OCI-LY3 (cell line): ENCODE measurements at regions not wholly inside any gene's neighbourhood (a gene's known extent, or its start where the extent isn't known, plus 50 kb on each side); places are given as distances from the start of the nearest gene placed in this dataset.

Source experiments
- H2AFZ ChIP-seq: fragments of 200-600, 300-600 bp; shearing (Covaris generic); 2 replicates; pipeline ENCODE4 v1.6.0; 2014; ENCODE audit warnings: antibody characterized with exemption, low read depth, low read length
- H3K27ac ChIP-seq: fragments of 200-600, 300-600 bp; sonication (generic); 2 replicates; pipeline ENCODE4 v1.5.1; 2014; ENCODE audit warnings: mild to moderate bottlenecking, low read length, moderate library complexity, mixed read lengths
- H3K27me3 ChIP-seq: fragments of 200-600, 300-600 bp; sonication (generic); 2 replicates; pipeline ENCODE4 v1.6.1; 2014; ENCODE audit warnings: low read depth, low read length, mixed read lengths
- H3K36me3 ChIP-seq: fragments of 200-600, 300-600 bp; sonication (generic); replicated peaks from 2 replicates; pipeline ENCODE3; 2014; ENCODE audit warnings: low read depth, low read length, mixed read lengths
- H3K4me1 ChIP-seq: fragments of 300-600, 200-600 bp; sonication (generic); 2 replicates; pipeline ENCODE4 v1.6.1; 2014; ENCODE audit warnings: low read length, mixed read lengths
- H3K4me2 ChIP-seq: fragments of 200-600, 300-600 bp; sonication (generic); 2 replicates; pipeline ENCODE4 v1.6.1; 2014; ENCODE audit warnings: low read length, mixed read lengths
- H3K4me3 ChIP-seq: fragments of 300-600, 200-600 bp; sonication (generic); 2 replicates; pipeline ENCODE4 v1.5.1; 2014; ENCODE audit warnings: antibody characterized with exemption, mild to moderate bottlenecking, low read length, moderate library complexity
- H3K79me2 ChIP-seq: fragments of 300-600, 200-600 bp; shearing (Covaris generic); 2 replicates; pipeline ENCODE4 v1.6.1; 2014; ENCODE audit warnings: mild to moderate bottlenecking, low read length, mixed read lengths
- H3K9ac ChIP-seq: fragments of 300-600, 200-600 bp; shearing (Covaris generic); 2 replicates; pipeline ENCODE4 v1.6.0; 2014; ENCODE audit warnings: mild to moderate bottlenecking, low read length, moderate library complexity
- H3K9me3 ChIP-seq: fragments of 200-600, 300-600 bp; shearing (Covaris generic); 2 replicates; pipeline ENCODE4 v1.6.1; 2014; ENCODE audit warnings: low read length, mixed read lengths; ENCODE audit not compliant: insufficient read depth
- H4K20me1 ChIP-seq: fragments of 200-600, 300-600 bp; sonication (generic); 2 replicates; pipeline ENCODE4 v1.6.1; 2016; ENCODE audit warnings: low read length, mixed read lengths; ENCODE audit not compliant: insufficient read depth
- EZH2phosphoT487 ChIP-seq: fragments of 200-600 bp; shearing (Covaris generic); IDR thresholded peaks from 2 replicates; pipeline ENCODE4 v1.6.1; 2018; ENCODE audit warnings: antibody characterized with exemption, mixed run types, low read depth
- TF ChIP-seq, protein P1 (sequence below): fragments of 200-600, 300-600 bp; sonication (generic); IDR thresholded peaks from 2 replicates; pipeline ENCODE4 v1.5.1; 2014; ENCODE audit warnings: antibody characterized with exemption, low read length, low read depth

- Histone ChIP-seq H4K20me1 (no peaks in the 10 kb centered on the region), H3K27ac (no peak overlapping the region), H2AFZ (no peak overlapping the region), H3K9me3 (no peaks in the 10 kb centered on the region), H3K79me2 (no peaks in the 10 kb centered on the region), H3K36me3 (no peaks in the 10 kb centered on the region), H3K4me2 (no peak overlapping the region), H3K4me1 (no peaks in the 10 kb centered on the region), H3K9ac (no peak overlapping the region), H3K27me3 (no peaks in the 10 kb centered on the region), H3K4me3 (no peak overlapping the region)
- TF ChIP-seq EZH2phosphoT487: no peak
- TF ChIP-seq, protein P1, sequence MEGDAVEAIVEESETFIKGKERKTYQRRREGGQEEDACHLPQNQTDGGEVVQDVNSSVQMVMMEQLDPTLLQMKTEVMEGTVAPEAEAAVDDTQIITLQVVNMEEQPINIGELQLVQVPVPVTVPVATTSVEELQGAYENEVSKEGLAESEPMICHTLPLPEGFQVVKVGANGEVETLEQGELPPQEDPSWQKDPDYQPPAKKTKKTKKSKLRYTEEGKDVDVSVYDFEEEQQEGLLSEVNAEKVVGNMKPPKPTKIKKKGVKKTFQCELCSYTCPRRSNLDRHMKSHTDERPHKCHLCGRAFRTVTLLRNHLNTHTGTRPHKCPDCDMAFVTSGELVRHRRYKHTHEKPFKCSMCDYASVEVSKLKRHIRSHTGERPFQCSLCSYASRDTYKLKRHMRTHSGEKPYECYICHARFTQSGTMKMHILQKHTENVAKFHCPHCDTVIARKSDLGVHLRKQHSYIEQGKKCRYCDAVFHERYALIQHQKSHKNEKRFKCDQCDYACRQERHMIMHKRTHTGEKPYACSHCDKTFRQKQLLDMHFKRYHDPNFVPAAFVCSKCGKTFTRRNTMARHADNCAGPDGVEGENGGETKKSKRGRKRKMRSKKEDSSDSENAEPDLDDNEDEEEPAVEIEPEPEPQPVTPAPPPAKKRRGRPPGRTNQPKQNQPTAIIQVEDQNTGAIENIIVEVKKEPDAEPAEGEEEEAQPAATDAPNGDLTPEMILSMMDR: no peak
Measured at GRCh38 chr5:86337667-86338460, 279.9 kb upstream of the COX7C start.

DNA sequence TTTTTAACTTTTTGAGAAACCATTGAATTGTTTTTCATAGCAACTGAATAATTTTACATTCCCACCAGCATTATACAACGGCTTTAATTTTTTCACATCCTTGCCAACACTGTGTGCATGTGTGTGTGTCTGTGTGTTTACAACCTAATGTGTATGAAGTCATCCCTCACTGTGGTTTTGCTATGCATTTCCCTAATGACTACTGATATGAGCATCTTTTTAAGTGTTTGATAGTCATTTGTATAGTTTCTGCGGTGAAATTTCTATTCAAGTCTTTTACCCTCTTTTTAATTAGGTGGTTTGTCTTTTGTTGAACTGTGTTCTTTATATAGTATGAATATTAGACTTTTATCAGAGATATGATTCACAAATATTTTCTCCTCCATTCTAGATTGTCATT, 263.1 kb upstream of the COX7C start:
- Histone ChIP-seq H2AFZ (no peak overlapping the region), H3K27me3 (no peaks in the 10 kb centered on the region), H3K9me3 (no peaks in the 10 kb centered on the region), H4K20me1 (no peaks in the 10 kb centered on the region), H3K27ac (no peak overlapping the region), H3K9ac (no peak overlapping the region), H3K36me3 (no peaks in the 10 kb centered on the region), H3K79me2 (no peaks in the 10 kb centered on the region), H3K4me2 (no peak overlapping the region), H3K4me1 (no peaks in the 10 kb centered on the region), H3K4me3 (no peak overlapping the region)
- TF ChIP-seq EZH2phosphoT487: no peak
- TF ChIP-seq, protein P1: no peak

GRCh38 chr5:86360801-86361200, 256.9 kb upstream of the COX7C start:
- no peak overlapping the region for H3K4me2 ChIP-seq
- no peaks in the 10 kb centered on the region for H3K36me3 ChIP-seq
- H4K20me1 ChIP-seq: no peaks in the 10 kb centered on the region
- no peak overlapping the region for H3K4me3 ChIP-seq
- TF ChIP-seq, protein P1: no peak
- TF ChIP-seq EZH2phosphoT487: no peak
- no peaks in the 10 kb centered on the region for H3K79me2 ChIP-seq
- H3K27ac ChIP-seq: no peak overlapping the region
- no peaks in the 10 kb centered on the region for H3K27me3 ChIP-seq
- no peaks in the 10 kb centered on the region for H3K9me3 ChIP-seq
- H2AFZ ChIP-seq: no peak overlapping the region
- H3K9ac ChIP-seq: no peak overlapping the region
- no peaks in the 10 kb centered on the region; the same call in 1 of the 2 replicates for H3K4me1 ChIP-seq

- H3K79me2 ChIP-seq: no peaks in the 10 kb centered on the region
- H2AFZ ChIP-seq: no peak overlapping the region
Measured at GRCh38 chr5:86371061-86371460, 246.7 kb upstream of the COX7C start.

More at GRCh38 chr5:86371061-86371460, 246.7 kb upstream of the COX7C start:
- no peaks in the 10 kb centered on the region for H3K9me3 ChIP-seq
- H3K4me1 ChIP-seq: no peaks in the 10 kb centered on the region
- H4K20me1 ChIP-seq: no peaks in the 10 kb centered on the region
- H3K4me3 ChIP-seq: no peak overlapping the region
- TF ChIP-seq, protein P1: no peak
- no peak for TF ChIP-seq EZH2phosphoT487
- no peak overlapping the region for H3K9ac ChIP-seq
- H3K4me2 ChIP-seq: no peak overlapping the region
- H3K27me3 ChIP-seq: no peaks in the 10 kb centered on the region
- H3K36me3 ChIP-seq: no peaks in the 10 kb centered on the region
- H3K27ac ChIP-seq: no peak overlapping the region
